ENCODE measurements at regions not wholly inside any gene's neighbourhood (a gene's known extent, or its start where the extent isn't known, plus 50 kb on each side); places are given as distances from the start of the nearest gene placed in this dataset.

- Mint-ChIP-seq H3K36me3 (ENCODE audit: low read depth) (no peaks in the 10 kb centered on the region), H3K9me3 (no peaks in the 10 kb centered on the region), H3K4me1 (ENCODE audit: low read depth) (no peaks in the 10 kb centered on the region), H3K27ac (no peak overlapping the region), H3K27me3 (ENCODE audit: low read depth) (no peaks in the 10 kb centered on the region), H3K4me3 (no peak overlapping the region)
- no peak for DNase-seq (ENCODE audit: low spot score)
Observed at GRCh38 chr2:65700004-65700651, 267.7 kb upstream of the SPRED2 start.

GRCh38 chr2:65691816-65692215 is 259.4 kb upstream of the SPRED2 start:
- DNase-seq (ENCODE audit: low spot score) = no peak
- Mint-ChIP-seq H3K4me3 (no peak overlapping the region), H3K36me3 (ENCODE audit: low read depth) (no peaks in the 10 kb centered on the region), H3K27me3 (ENCODE audit: low read depth) (peaks cover 6% of the 10 kb centered on the region), H3K9me3 (no peaks in the 10 kb centered on the region), H3K4me1 (ENCODE audit: low read depth) (no peaks in the 10 kb centered on the region), H3K27ac (no peak overlapping the region)

GRCh38 chr2:65688141-65688886 is 255.9 kb upstream of the SPRED2 start:
- Mint-ChIP-seq H3K4me1 (ENCODE audit: low read depth) (no peaks in the 10 kb centered on the region), H3K27me3 (ENCODE audit: low read depth) (peaks cover 9% of the 10 kb centered on the region), H3K4me3 (no peak overlapping the region), H3K36me3 (ENCODE audit: low read depth) (no peaks in the 10 kb centered on the region), H3K27ac (no peak overlapping the region), H3K9me3 (no peaks in the 10 kb centered on the region)
- no peak for DNase-seq (ENCODE audit: low spot score)

GRCh38 chr2:65687614-65688013 is 255.2 kb upstream of the SPRED2 start:
- Mint-ChIP-seq H3K36me3 (ENCODE audit: low read depth) (no peaks in the 10 kb centered on the region), H3K4me3 (no peak overlapping the region), H3K4me1 (ENCODE audit: low read depth) (no peaks in the 10 kb centered on the region), H3K27me3 (ENCODE audit: low read depth) (peaks cover 7% of the 10 kb centered on the region), H3K9me3 (no peaks in the 10 kb centered on the region), H3K27ac (no peak overlapping the region)
- no peak for DNase-seq (ENCODE audit: low spot score)

- Mint-ChIP-seq H3K4me1 (ENCODE audit: low read depth) (no peaks in the 10 kb centered on the region), H3K27me3 (ENCODE audit: low read depth) (peaks cover 7% of the 10 kb centered on the region), H3K36me3 (ENCODE audit: low read depth) (no peaks in the 10 kb centered on the region), H3K27ac (no peak overlapping the region), H3K9me3 (no peaks in the 10 kb centered on the region), H3K4me3 (no peak overlapping the region)
- no peak for DNase-seq (ENCODE audit: low spot score)
Observed at GRCh38 chr2:65686928-65687521, 254.6 kb upstream of the SPRED2 start.

GRCh38 chr2:65681503-65681902 is 249.1 kb upstream of the SPRED2 start:
- H3K36me3 Mint-ChIP-seq (ENCODE audit: low read depth) = no peaks in the 10 kb centered on the region
- H3K4me3 Mint-ChIP-seq = no peak overlapping the region
- no peaks in the 10 kb centered on the region for H3K9me3 Mint-ChIP-seq
- H3K27me3 Mint-ChIP-seq (ENCODE audit: low read depth) = peaks cover 7% of the 10 kb centered on the region
- no peak overlapping the region for H3K27ac Mint-ChIP-seq
- no peak for DNase-seq (ENCODE audit: low spot score)
- H3K4me1 Mint-ChIP-seq (ENCODE audit: low read depth) = no peaks in the 10 kb centered on the region

GRCh38 chr2:65678779-65679391 is 246.5 kb upstream of the SPRED2 start:
- Mint-ChIP-seq H3K36me3 (ENCODE audit: low read depth) (no peaks in the 10 kb centered on the region), H3K27me3 (ENCODE audit: low read depth) (peaks cover 12% of the 10 kb centered on the region), H3K27ac (no peak overlapping the region), H3K4me3 (no peak overlapping the region), H3K9me3 (peaks cover 11% of the 10 kb centered on the region), H3K4me1 (ENCODE audit: low read depth) (no peaks in the 10 kb centered on the region)
- no peak for DNase-seq (ENCODE audit: low spot score)

GRCh38 chr2:65675350-65675749 is 243.0 kb upstream of the SPRED2 start:
- Mint-ChIP-seq H3K9me3 (peaks cover 11% of the 10 kb centered on the region), H3K36me3 (ENCODE audit: low read depth) (no peaks in the 10 kb centered on the region), H3K27me3 (ENCODE audit: low read depth) (peaks cover 6% of the 10 kb centered on the region), H3K4me1 (ENCODE audit: low read depth) (no peaks in the 10 kb centered on the region), H3K27ac (no peak overlapping the region), H3K4me3 (no peak overlapping the region)
- DNase-seq (ENCODE audit: low spot score) = no peak

- Mint-ChIP-seq H3K4me3 (no peak overlapping the region), H3K9me3 (peaks cover 14% of the 10 kb centered on the region), H3K36me3 (ENCODE audit: low read depth) (no peaks in the 10 kb centered on the region), H3K27me3 (ENCODE audit: low read depth) (peaks cover 4% of the 10 kb centered on the region), H3K4me1 (ENCODE audit: low read depth) (no peaks in the 10 kb centered on the region), H3K27ac (no peak overlapping the region)
- DNase-seq (ENCODE audit: low spot score) = no peak
Observed at GRCh38 chr2:65671670-65672242, 239.4 kb upstream of the SPRED2 start.

- H3K27ac Mint-ChIP-seq = no peak overlapping the region
- H3K9me3 Mint-ChIP-seq = peaks cover 3% of the 10 kb centered on the region
- no peaks in the 10 kb centered on the region for H3K36me3 Mint-ChIP-seq (ENCODE audit: low read depth)
- no peaks in the 10 kb centered on the region for H3K27me3 Mint-ChIP-seq (ENCODE audit: low read depth)
- H3K4me3 Mint-ChIP-seq = no peak overlapping the region
- H3K4me1 Mint-ChIP-seq (ENCODE audit: low read depth) = peaks cover 8% of the 10 kb centered on the region
- no peak for DNase-seq (ENCODE audit: low spot score)
Observed at GRCh38 chr2:65669574-65669973, 237.2 kb upstream of the SPRED2 start.

GRCh38 chr2:65668744-65669143 is 236.3 kb upstream of the SPRED2 start:
- Mint-ChIP-seq H3K4me1 (ENCODE audit: low read depth) (peaks cover 8% of the 10 kb centered on the region), H3K27me3 (ENCODE audit: low read depth) (no peaks in the 10 kb centered on the region), H3K36me3 (ENCODE audit: low read depth) (no peaks in the 10 kb centered on the region), H3K9me3 (peaks cover 3% of the 10 kb centered on the region), H3K27ac (no peak overlapping the region), H3K4me3 (no peak overlapping the region)
- no peak for DNase-seq (ENCODE audit: low spot score)

- Mint-ChIP-seq H3K27me3 (ENCODE audit: low read depth) (peaks cover 8% of the 10 kb centered on the region), H3K4me1 (ENCODE audit: low read depth) (peaks cover 8% of the 10 kb centered on the region), H3K27ac (no peak overlapping the region), H3K36me3 (ENCODE audit: low read depth) (no peaks in the 10 kb centered on the region), H3K4me3 (peak overlapping the region; percentile 12), H3K9me3 (peaks cover 3% of the 10 kb centered on the region)
- DNase-seq (ENCODE audit: low spot score) = peak; percentile 24
Observed at GRCh38 chr2:65666156-65666725, 233.8 kb upstream of the SPRED2 start.

GRCh38 chr2:65664931-65665330 is 232.5 kb upstream of the SPRED2 start:
- no peak overlapping the region for H3K4me3 Mint-ChIP-seq
- no peak overlapping the region for H3K27ac Mint-ChIP-seq
- peaks cover 8% of the 10 kb centered on the region for H3K4me1 Mint-ChIP-seq (ENCODE audit: low read depth)
- H3K27me3 Mint-ChIP-seq (ENCODE audit: low read depth) = peaks cover 8% of the 10 kb centered on the region
- no peak for DNase-seq (ENCODE audit: low spot score)
- no peaks in the 10 kb centered on the region for H3K36me3 Mint-ChIP-seq (ENCODE audit: low read depth)
- peaks cover 3% of the 10 kb centered on the region for H3K9me3 Mint-ChIP-seq

Measured in T-helper 2 cell treated with Interferon-gamma antibody and Interleukin-4, amounts not matched to agents 5 μg/mL and 100 μg/mL, for 36 hours (primary cell).